Central memory CD4-positive, alpha-beta T cell (primary cell): ENCODE measurements at regions not wholly inside any gene's neighbourhood (a gene's known extent, or its start where the extent isn't known, plus 50 kb on each side); places are given as distances from the start of the nearest gene placed in this dataset.

Experiments
- DNase-seq: peaks from one replicate; pipeline ENCODE4 v3.0.0; 2022

- DNase-seq = no peak
These were observed 340.0 kb downstream of the NPHP4 start for GRCh38 chr1:5651964-5652821.

GRCh38 chr1:5651473-5651872, 340.8 kb downstream of the NPHP4 start:
- DNase-seq = no peak

DNA sequence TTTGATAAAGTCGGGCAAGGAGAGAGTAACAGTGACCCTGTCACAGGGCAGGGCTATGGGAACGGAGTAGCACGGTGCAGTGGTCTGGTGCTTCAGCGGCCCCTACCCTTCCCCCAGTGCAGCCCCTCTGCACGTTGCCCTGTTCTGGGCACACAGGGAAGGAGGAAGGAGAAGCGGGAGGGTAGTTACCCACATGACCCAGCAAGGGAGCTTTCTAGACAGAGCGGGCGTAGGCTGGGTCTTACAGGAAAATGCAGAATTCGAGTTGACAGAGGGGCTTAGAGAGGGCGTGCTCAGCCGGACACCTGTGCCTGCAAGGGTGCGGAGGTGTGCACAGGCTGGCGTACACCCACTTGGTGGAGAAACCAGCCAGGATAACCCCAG, 341.2 kb downstream of the NPHP4 start:
- DNase-seq = no peak

DNA sequence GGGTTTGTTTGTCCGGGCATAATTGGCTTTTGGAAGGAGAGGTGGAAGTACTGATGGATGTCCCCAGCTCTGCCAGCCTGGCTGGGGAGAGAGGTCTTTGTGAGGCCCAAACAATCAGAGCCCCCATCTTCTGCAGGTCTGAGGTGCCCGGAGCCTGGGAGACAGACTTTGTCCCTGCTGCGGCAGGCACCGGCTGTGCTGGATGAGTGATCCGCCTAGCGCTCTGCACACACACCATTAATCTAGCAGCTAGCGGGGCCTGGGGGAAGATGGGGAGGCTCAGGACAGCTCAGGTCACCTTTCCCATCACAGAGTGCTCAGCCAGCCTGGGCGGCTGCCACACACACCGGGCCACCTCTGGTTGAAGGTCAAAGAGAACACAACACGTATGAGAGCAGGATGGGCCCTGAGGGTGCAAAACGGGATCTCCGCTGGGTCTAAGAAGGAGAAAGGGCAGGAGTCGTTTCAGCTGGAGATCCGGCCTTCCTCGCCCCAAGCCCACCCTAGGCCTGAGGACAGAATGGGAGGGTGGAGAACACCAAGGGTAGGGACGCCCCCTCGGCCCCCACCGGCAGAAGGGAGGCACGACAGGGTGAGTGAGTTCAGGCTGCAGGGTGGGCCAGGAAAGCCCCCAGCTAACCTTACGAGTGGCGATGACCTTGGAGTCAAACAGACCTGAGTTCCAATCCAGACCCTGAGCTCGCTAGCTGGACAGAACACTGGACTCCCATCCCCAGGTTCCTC, 341.8 kb downstream of the NPHP4 start:
- DNase-seq = no peak

GRCh38 chr1:5649795-5650194, 342.4 kb downstream of the NPHP4 start:
- DNase-seq = no peak

- no peak for DNase-seq
These were observed 343.1 kb downstream of the NPHP4 start for GRCh38 chr1:5649166-5649551.

DNA sequence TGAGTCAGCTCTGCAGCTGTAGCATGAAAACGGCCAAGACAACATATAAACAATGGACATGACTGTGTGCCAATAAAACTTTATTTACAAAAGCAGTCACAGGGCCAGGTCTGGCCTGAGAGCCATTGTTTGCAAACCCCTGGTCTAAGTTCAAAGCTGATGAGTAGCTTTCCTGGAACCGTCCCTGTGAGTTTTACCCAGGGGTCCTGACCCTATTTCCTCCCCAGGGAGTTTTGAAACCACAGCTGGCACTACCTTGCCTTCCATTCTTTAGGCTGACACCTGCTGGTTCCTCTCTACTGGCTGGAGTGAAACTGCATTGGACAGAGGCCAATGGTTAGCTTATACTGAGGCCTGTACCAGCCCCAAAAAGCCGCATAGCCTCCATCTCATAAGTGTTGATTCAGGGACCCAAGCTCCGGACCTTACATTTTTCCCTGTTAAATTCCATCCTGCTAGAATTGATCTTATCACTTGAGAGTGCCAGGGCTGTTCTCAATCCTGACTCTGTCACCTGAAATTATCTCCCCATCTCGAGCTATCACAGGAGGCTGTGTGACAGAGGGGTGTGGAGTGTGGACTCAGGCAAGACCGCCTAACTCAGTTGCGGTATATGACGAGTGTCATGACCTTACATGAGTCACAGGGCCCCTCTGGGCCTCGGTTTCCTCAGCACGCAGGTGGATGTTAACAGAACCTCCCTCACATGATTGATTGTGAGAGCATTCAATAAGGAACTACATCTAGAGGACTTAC, 343.6 kb downstream of the NPHP4 start:
- no peak for DNase-seq

DNA sequence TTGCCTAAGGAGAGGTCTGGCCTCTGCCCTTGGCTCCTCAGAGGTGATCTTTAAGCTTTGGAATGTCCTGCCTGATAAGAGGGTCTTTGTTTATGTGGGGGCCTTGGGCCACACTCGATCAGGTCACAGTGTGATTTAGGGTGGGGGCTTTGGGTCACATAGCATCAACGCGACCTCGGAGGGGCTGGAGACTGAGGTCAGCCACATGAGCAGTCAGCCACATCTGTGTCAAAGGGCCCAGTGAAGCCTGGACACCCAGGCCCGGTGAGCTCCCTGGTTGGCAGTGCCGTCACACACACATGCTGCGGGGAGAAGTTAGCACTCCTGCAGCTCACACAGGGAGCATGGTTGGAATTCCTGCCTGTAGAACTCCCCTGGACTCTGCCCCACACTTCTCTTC, 345.0 kb downstream of the NPHP4 start:
- no peak for DNase-seq

GRCh38 chr1:5646486-5647149, 345.6 kb downstream of the NPHP4 start:
- no peak for DNase-seq

DNA sequence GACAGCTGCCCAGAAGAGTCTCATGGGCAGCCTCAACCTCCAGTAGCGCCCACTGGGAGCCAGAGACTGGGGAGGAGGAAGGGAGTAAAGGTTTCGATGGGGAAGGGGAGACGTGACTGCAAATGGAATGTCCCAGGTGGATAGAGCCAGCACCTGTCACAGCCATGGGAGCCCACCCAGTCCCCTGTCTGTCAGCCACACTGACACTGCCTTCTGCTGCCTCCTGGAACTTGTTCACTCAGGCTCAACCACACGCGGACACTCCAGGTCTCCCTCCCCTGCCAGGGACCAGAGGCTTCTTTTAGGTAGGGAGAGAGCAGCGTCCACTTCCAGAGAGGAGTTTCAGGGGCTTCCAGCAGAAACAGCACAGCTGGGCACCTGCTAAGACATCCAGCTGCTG, 346.3 kb downstream of the NPHP4 start:
- no peak for DNase-seq

- no peak for DNase-seq
These were observed 347.2 kb downstream of the NPHP4 start for GRCh38 chr1:5645135-5645399.

DNA sequence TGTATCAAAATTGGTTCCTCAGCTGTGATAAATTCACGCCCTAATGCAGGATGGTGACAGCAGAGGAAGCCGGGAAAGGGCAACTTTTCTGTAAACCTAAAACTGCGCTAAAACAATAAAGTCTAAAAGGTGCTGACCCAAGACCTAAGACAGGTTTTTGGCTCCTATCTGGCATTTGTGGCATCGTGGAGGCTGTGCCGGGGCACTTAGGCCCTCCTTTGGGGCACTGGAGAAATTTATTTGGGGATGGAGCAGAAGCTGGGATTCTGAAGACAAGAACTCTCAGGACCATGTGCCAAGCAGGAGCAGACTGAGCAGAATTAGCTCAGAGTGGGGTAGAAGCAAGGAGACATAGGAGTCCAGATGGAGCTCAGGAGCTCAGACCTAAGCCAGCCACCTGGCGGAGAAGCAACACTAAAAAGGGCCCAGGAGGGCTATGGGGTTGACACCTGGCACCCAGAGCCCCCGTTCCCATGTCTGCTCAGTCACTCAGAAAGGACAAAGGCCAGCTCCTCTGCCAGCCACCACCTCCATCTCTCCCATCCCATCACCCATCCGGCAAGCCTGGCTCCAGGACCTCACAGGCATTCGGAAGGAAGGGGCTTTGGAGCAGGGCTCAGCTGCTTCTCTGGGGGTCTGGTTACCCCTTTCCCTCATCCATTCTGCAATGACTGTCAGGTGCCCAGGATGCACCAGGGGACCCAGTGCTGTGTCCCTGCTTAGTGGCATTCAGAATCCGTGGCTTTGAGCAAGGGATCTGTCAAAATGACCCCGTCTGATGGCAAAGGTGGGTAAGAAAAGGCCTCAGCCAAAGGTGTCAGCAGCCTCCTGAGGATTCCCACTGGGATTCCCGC, 347.7 kb downstream of the NPHP4 start:
- DNase-seq = no peak

DNA sequence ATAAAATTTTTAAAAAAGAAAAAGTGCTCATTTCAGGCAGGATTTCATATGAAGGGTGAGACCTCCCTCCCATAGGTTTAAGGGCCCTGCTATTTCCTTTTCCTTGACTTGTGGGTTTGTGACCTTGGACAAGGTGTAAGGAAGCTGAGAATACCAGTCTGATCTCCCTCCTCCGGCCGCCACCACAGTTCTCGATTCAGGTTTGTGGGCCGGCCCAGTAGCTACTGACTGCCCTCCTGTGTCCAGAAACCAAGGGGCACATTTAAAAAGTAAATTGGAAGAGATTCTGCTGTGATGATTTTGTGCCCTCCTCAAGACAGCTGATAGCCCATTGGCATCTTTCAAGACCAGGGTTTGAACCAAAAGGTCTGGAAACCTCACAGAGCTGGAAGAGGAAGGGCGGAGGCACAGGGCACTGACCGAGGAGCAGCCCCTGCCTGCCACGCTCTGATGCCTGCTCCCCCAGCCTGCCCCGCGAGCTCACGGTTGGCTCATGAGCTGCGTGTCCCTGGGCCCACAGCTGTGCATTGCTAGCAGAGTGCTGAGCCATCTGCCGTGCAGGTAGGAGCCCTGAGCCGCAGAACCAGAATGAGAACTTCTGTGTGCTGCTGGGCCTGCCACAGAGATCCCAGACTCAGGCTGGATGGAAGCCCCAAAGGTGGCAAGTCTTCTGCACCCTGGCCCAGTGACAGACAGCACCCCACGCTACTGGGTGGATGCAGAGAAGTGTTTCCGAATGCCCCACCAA, 348.7 kb downstream of the NPHP4 start:
- DNase-seq = no peak

DNA sequence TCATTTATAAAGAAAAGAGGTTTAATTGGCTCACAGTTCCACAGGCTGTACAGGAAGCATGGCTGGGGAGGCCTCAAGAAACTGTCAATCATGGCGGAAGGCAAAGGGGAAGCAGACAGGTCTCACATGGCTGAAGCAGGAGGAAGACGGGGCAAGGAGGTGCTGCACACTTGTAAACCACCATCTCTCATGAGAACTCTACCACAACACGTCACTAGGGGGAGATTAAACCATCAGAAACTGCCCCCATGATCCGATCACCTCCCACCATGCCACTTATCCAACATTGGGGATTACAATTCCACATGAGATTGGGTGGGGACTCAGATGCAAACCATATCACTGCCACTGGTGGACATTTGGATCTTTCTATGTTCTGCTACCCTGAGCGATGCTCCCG, 351.4 kb downstream of the NPHP4 start:
- no peak for DNase-seq

GRCh38 chr1:5639106-5639722, 353.0 kb downstream of the NPHP4 start:
- DNase-seq = no peak

DNA sequence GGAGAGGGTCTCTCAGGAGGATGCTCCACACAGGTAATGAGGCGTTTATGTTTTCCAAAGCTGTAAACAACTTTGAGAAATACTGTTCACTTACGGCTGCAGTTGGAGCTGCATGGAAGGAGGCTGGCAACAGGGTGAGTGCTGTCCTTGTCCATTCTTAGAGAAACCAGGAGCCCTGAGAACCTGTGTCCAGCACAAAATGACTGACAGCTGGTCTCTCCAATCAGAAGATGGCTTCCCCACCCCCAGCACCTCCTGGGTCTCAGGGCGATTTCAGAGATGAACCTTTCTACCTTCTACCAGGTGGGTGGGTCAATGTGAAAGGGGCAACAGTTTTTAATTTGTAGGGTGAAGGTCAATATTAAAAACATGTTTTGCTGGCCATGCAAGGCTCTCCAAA, 353.6 kb downstream of the NPHP4 start:
- DNase-seq = no peak

DNA sequence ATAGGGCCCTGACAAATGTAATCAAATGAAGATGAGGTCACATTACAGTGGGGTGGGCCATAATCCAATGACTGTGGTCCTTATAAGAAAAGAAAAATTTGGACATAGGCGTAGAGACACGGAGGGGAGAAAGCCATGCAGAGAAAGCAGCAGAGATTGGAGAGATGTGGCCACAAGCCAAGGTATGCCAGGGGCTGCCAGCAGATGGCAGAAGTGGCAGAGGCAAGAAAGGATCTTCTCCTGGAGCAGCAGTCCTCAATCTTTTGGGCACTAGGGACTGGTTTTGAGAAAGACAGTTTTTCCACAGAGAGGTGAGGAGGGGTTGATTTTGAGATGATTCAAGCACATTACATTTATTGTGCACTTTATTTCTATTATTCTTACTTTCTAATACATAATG, 355.1 kb downstream of the NPHP4 start:
- peak; percentile 9 for DNase-seq

- DNase-seq = no peak
These were observed 357.3 kb downstream of the NPHP4 start for GRCh38 chr1:5634893-5635292.

- DNase-seq = no peak
These were observed 359.4 kb downstream of the NPHP4 start for GRCh38 chr1:5632814-5633213.

GRCh38 chr1:5632224-5632623, 360.0 kb downstream of the NPHP4 start:
- DNase-seq = no peak

- no peak for DNase-seq
These were observed 363.8 kb downstream of the NPHP4 start for GRCh38 chr1:5628416-5628815.
